ENCODE measurements at regions not wholly inside any gene's neighbourhood (a gene's known extent, or its start where the extent isn't known, plus 50 kb on each side); places are given as distances from the start of the nearest gene placed in this dataset.
A peak's percentile ranks its signal among the peaks of the same experiment; 100 is the strongest.

DNA sequence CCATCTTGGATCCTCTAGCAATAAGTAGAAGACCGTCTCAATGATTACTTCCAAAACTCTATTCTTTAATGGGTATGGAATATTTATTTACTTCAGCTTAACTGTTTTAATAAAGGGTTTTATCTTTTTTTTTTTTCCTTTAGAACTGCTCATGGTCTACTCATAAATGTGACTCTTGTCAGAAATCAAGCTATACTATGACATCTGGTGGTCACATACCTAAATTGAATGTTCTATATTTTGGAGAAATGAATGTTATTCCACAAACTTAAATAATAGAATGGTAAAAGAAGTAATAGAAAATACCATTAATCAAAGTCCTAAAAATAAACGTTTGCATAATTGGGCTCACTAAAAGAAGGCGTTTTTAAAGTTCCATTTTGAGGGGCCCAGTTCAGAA, 131.2 kb upstream of the PLCXD3 start:
- no peak for DNase-seq (ENCODE audit: low spot score)
- TF ChIP-seq, protein P1, sequence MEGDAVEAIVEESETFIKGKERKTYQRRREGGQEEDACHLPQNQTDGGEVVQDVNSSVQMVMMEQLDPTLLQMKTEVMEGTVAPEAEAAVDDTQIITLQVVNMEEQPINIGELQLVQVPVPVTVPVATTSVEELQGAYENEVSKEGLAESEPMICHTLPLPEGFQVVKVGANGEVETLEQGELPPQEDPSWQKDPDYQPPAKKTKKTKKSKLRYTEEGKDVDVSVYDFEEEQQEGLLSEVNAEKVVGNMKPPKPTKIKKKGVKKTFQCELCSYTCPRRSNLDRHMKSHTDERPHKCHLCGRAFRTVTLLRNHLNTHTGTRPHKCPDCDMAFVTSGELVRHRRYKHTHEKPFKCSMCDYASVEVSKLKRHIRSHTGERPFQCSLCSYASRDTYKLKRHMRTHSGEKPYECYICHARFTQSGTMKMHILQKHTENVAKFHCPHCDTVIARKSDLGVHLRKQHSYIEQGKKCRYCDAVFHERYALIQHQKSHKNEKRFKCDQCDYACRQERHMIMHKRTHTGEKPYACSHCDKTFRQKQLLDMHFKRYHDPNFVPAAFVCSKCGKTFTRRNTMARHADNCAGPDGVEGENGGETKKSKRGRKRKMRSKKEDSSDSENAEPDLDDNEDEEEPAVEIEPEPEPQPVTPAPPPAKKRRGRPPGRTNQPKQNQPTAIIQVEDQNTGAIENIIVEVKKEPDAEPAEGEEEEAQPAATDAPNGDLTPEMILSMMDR (IDR thresholded peaks at IDR 0.05; ENCODE audit: extremely low read depth, missing control alignments): no peak

DNA sequence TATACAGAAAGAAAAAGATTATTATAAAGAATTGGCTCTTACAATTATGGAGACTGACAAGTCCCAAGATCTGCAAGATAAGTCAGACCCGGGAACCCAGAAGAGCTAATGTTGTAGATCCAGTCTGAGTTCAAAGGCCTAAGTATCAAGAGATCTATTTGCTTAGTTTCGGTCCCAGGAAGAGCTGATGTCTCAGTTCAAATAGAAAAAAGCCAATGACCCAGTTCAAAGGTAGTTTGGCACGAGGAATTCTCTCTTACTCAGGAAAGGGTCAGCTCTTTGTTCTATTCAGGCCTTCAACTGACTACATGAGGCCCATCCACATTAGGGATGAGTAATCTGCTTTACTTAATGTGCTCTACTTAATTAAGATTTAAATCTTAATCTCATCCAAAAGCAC, 128.3 kb upstream of the PLCXD3 start:
- TF ChIP-seq, protein P1 (IDR thresholded peaks at IDR 0.05; ENCODE audit: extremely low read depth, missing control alignments): no peak
- no peak for DNase-seq (ENCODE audit: low spot score)

DNA sequence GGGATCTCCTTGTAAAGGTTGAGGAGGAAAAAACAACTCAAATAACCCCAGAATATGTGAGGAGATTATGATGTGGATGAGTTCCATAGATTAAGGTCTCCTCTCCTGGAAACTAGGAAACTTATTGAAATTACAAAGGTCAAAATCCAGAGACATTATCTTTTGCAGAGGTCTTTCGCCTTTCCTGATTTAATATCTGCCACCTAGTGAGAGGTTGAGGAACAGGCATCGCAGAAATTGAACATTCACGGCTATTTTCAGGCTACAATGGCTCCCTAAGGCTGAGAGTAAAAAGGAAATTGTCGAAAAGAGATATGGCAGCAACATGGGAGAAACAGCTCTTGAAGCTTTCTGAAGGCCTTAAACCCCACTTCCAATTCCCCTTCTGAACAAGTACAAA, 127.5 kb upstream of the PLCXD3 start:
- TF ChIP-seq, protein P1 (IDR thresholded peaks at IDR 0.05; ENCODE audit: extremely low read depth, missing control alignments): no peak
- DNase-seq (ENCODE audit: low spot score): no peak

DNA sequence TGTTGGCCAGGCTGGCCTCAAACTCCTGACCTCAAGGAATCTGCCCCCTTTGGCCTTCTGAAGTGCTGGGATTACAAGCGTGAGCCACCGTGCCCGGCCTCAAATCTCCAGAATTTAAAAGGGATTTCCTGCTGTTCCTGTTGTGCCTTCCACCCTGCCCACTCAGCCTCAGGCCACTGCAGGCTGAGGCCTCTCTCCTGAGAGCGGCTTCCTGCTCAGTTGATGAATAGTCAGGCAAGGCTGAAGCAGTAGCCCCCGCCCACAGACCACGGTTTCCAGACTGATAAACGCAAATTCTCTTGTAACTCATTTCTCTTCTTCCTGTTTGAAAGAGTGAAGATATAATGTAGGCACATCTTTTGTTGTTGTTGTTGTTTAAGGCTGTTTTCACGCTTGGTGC, 127.0 kb upstream of the PLCXD3 start:
- DNase-seq (ENCODE audit: low spot score): no peak

DNA sequence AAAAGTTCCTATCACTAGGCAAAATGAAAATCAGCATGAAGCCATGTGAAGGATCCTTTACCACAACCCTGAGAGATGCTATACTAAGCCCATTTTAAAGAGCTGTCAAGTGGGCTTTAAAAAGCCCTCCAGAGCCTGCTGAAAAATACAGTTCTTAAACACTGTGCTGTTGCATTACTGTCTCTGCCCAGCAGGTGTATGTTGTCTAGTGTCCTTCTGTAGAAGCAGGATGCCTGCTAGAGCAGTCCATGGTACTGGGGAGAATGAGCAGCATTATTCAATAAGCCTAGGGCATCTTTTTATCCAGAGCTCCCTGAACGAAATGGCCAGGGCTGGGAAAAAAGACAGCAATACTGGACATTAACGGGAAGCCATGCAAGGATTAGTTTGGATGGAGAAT, 126.2 kb upstream of the PLCXD3 start:
- peak; percentile 7 for DNase-seq (ENCODE audit: low spot score)
- TF ChIP-seq, protein P1 (IDR thresholded peaks at IDR 0.05; ENCODE audit: extremely low read depth, missing control alignments): no peak

More for the DNA sequence above, 127.0 kb upstream of the PLCXD3 start:
- TF ChIP-seq, protein P1 (IDR thresholded peaks at IDR 0.05; ENCODE audit: extremely low read depth, missing control alignments): no peak

DNA sequence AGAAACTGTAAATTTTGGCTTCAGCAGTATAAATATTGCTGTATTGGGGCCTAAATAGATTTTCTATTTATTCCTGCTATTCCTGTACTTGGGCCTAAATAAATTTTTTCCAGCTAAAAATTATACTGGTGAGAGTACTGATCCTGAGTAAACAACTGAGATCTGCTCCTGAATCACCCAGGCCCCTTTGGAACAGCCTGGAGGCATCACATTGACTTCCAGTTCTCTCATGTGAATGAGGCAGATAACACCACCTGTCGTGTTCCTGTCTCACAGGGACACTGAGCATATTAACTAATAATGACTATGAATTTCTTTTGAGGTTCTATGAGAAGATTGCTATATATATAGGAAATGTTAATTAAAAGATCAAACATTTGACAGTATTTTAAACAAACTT, 119.5 kb upstream of the PLCXD3 start:
- TF ChIP-seq, protein P1 (IDR thresholded peaks at IDR 0.05; ENCODE audit: extremely low read depth, missing control alignments): no peak
- DNase-seq (ENCODE audit: low spot score): no peak

DNA sequence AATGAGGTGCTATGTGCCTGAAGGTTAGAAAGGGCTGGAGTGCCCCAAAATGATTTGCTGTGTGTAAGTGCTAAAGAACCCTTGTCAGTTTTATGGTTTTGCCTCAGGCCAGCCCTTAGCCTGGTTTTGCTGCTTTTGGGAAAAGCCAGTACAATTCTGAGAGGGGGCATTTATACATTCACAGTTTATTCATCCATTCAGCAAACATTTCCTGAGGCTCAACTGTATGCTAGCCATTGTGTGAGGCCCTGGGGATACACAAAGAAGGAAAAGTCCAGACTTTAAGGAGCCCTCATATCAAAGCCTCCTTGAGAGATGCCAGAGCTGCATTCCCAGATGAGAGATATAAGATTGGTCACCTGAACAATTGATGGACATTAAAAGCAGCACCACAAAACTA, 115.2 kb upstream of the PLCXD3 start:
- TF ChIP-seq, protein P1 (IDR thresholded peaks at IDR 0.05; ENCODE audit: extremely low read depth, missing control alignments): no peak
- DNase-seq (ENCODE audit: low spot score): no peak

Measured in GM20000 (cell line).